Sigmoid colon (tissue), 4 donors: ENCODE measurements at regions not wholly inside any gene's neighbourhood (a gene's known extent, or its start where the extent isn't known, plus 50 kb on each side); places are given as distances from the start of the nearest gene placed in this dataset.

Experiments
- EP300 ChIP-seq, 4 donors: sonication (generic); formaldehyde crosslinking; IDR thresholded peaks; one replicate each; pipeline ENCODE4 v1.6.1; 2017; ENCODE audit warnings: antibody characterized with exemption in 4 of 4
- POLR2A ChIP-seq, 2 donors: fragments of 450-650 bp; IDR thresholded peaks; one replicate each; pipeline ENCODE4 v1.6.1; 2016; ENCODE audit warnings: antibody characterized with exemption in 2 of 2, mild to moderate bottlenecking in 2 of 2, moderate library complexity in 2 of 2
- POLR2AphosphoS5 ChIP-seq, 4 donors: sonication (generic); formaldehyde crosslinking; IDR thresholded peaks; one replicate each; pipeline ENCODE4 v1.6.1; 2017; ENCODE audit warnings: antibody characterized with exemption in 4 of 4
- TF ChIP-seq, protein P1 (sequence below), 4 experiments: fragments of 450-650 bp in 3 of 4; fragments of 200-600 bp in 1 of 4; IDR thresholded peaks; one replicate each; pipeline ENCODE4 v1.5.1; 2016 to 2019; ENCODE audit warnings: antibody characterized with exemption in 4 of 4, mild to moderate bottlenecking in 3 of 4, moderate library complexity in 2 of 4

DNA sequence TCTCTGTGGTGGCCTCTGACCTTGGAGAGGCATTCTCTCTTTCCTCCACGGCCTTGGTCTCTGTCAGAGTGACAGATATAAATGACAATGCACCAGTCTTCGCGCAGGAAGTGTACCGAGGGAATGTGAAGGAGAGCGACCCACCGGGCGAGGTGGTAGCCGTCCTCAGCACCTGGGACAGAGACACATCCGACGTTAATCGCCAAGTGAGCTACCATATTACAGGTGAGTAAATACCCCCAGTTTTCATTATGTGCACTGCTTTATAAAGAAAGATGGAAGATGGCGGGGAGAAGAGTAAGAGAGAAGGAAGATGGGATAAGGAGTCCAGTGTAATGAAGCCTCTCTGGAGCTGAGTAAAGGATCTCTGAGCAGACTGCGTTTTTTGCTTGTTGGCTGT lies 167.8 kb upstream of the MTNR1B start:
- TF ChIP-seq, protein P1, sequence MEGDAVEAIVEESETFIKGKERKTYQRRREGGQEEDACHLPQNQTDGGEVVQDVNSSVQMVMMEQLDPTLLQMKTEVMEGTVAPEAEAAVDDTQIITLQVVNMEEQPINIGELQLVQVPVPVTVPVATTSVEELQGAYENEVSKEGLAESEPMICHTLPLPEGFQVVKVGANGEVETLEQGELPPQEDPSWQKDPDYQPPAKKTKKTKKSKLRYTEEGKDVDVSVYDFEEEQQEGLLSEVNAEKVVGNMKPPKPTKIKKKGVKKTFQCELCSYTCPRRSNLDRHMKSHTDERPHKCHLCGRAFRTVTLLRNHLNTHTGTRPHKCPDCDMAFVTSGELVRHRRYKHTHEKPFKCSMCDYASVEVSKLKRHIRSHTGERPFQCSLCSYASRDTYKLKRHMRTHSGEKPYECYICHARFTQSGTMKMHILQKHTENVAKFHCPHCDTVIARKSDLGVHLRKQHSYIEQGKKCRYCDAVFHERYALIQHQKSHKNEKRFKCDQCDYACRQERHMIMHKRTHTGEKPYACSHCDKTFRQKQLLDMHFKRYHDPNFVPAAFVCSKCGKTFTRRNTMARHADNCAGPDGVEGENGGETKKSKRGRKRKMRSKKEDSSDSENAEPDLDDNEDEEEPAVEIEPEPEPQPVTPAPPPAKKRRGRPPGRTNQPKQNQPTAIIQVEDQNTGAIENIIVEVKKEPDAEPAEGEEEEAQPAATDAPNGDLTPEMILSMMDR (IDR thresholded peaks at IDR 0.05), result no peak
- TF ChIP-seq EP300 (IDR thresholded peaks at IDR 0.05) (no peak), POLR2A (IDR thresholded peaks at IDR 0.05) (no peak), POLR2AphosphoS5 (IDR thresholded peaks at IDR 0.05) (no peak)
